ENCODE measurements at regions not wholly inside any gene's neighbourhood (a gene's known extent, or its start where the extent isn't known, plus 50 kb on each side); places are given as distances from the start of the nearest gene placed in this dataset.

- ATAC-seq (no peak), DNase-seq (no peak)
- Histone ChIP-seq H3K36me3 (ENCODE audit: low read depth) (no peaks in the 10 kb centered on the region), H3K4me3 (no peak overlapping the region), H3K9me3 (no peaks in the 10 kb centered on the region), H3K4me1 (ENCODE audit: low read depth) (no peaks in the 10 kb centered on the region)
- no peak for TF ChIP-seq CTCF (IDR thresholded peaks at IDR 0.05)
- intact Hi-C loops (cut with DNase I, micrococcal nuclease), result no loop called here
These were observed 443.9 kb downstream of the ZNF608 start for GRCh38 chr5:124302533-124302932.

GRCh38 chr5:124301850-124302249, 444.6 kb downstream of the ZNF608 start:
- TF ChIP-seq CTCF (IDR thresholded peaks at IDR 0.05), result no peak
- intact Hi-C loops (cut with DNase I, micrococcal nuclease), result no loop called here
- H3K4me1 ChIP-seq (ENCODE audit: low read depth), result no peaks in the 10 kb centered on the region
- ATAC-seq, result no peak
- no peaks in the 10 kb centered on the region for H3K36me3 ChIP-seq (ENCODE audit: low read depth)
- H3K9me3 ChIP-seq, result no peaks in the 10 kb centered on the region
- no peak overlapping the region for H3K4me3 ChIP-seq
- no peak for DNase-seq

- intact Hi-C loops (cut with DNase I, micrococcal nuclease), result no loop called here
- Histone ChIP-seq H3K36me3 (ENCODE audit: low read depth) (no peaks in the 10 kb centered on the region), H3K4me1 (ENCODE audit: low read depth) (no peaks in the 10 kb centered on the region), H3K4me3 (no peak overlapping the region), H3K9me3 (no peaks in the 10 kb centered on the region)
- DNase-seq (no peak), ATAC-seq (no peak)
- TF ChIP-seq CTCF (IDR thresholded peaks at IDR 0.05), result no peak
These were observed 445.4 kb downstream of the ZNF608 start for GRCh38 chr5:124300815-124301621.

GRCh38 chr5:124297826-124298225, 448.6 kb downstream of the ZNF608 start:
- no peaks in the 10 kb centered on the region for H3K9me3 ChIP-seq
- TF ChIP-seq CTCF (IDR thresholded peaks at IDR 0.05), result no peak
- ATAC-seq, result no peak
- H3K4me1 ChIP-seq (ENCODE audit: low read depth), result no peaks in the 10 kb centered on the region
- intact Hi-C loops (cut with DNase I, micrococcal nuclease), result no loop called here
- H3K36me3 ChIP-seq (ENCODE audit: low read depth), result no peaks in the 10 kb centered on the region
- no peak overlapping the region for H3K4me3 ChIP-seq
- no peak for DNase-seq

- TF ChIP-seq CTCF (IDR thresholded peaks at IDR 0.05), result no peak
- Histone ChIP-seq H3K36me3 (ENCODE audit: low read depth) (no peaks in the 10 kb centered on the region), H3K4me1 (ENCODE audit: low read depth) (no peaks in the 10 kb centered on the region), H3K4me3 (no peak overlapping the region), H3K9me3 (no peaks in the 10 kb centered on the region)
- DNase-seq (no peak), ATAC-seq (no peak)
- intact Hi-C loops (cut with DNase I, micrococcal nuclease), result no loop called here
These were observed 454.1 kb downstream of the ZNF608 start for GRCh38 chr5:124292322-124292855.

Data from mucosa of descending colon (tissue), 3 donors.